GM18519 (cell line): ENCODE measurements at regions not wholly inside any gene's neighbourhood (a gene's known extent, or its start where the extent isn't known, plus 50 kb on each side); places are given as distances from the start of the nearest gene placed in this dataset.

Experiments used
- ATAC-seq: cut with Tn5 transposase; IDR thresholded peaks from one replicate; pipeline ENCODE4 v1.9.1; 2021; ENCODE audit warnings: mild to moderate bottlenecking, moderate library complexity; ENCODE audit not compliant: unreplicated experiment, low FRiP score

DNA sequence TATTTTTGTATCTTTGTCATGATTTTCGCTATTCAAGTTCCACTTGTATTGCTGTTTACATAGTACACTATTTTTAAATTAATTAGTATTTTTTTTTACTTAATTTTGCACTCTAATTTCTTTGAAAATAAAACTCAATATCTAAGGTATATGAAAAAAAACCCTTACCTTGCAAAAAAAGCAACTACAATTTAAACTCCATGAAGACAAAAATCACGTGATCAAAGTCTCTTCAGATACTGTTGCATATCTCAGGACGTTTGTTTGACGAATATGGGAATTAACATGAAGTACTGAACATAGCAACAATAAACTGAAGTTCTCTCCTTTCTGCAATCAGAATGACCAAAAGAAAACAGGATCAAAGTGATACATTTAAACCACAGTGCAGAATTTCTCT, 968.4 kb upstream of the SEL1L start:
- no peak for ATAC-seq

GRCh38 chr14:82504894-82505293, 971.2 kb upstream of the SEL1L start:
- ATAC-seq: no peak

- ATAC-seq: no peak
Observed at GRCh38 chr14:82510007-82510406, 976.4 kb upstream of the SEL1L start.

GRCh38 chr14:82511399-82511798, 977.7 kb upstream of the SEL1L start:
- no peak for ATAC-seq

GRCh38 chr14:82520765-82521164, 987.1 kb upstream of the SEL1L start:
- no peak for ATAC-seq

DNA sequence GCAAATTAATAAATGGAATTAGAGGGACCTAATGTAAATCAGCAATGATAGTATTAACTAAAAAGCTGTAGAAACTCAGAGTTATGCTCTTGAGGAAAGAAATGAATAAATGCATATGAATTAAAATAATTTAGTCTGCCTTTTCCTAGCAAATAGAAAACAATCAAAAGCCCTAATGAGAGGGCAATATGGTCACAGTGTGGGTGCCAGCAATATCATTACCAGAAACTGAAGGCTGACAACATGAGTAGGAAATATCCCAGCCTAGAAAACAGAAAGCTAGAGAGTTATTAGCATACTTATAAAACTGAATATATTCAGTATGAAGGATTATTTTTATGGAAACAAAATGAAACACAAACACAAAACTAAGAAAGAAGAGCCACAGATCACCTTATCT, 987.5 kb upstream of the SEL1L start:
- no peak for ATAC-seq

DNA sequence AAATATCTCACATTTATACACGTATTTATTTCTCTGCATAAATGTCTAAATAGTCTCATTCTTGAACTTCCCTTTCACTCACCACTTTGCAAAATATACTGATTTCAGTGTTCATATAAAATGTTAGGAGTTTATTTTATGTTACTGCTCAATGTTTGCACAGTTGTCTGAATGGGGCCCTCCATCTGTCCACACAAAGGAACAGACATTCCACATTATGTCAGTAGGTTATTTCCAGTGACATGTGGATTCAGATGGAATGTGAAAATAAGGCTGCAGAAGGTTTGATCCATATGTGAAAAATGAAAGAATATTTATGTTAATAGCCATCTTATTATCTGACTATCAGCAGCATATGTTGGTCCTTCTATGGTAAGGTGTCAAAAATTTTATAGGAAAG, 994.4 kb upstream of the SEL1L start:
- no peak for ATAC-seq

DNA sequence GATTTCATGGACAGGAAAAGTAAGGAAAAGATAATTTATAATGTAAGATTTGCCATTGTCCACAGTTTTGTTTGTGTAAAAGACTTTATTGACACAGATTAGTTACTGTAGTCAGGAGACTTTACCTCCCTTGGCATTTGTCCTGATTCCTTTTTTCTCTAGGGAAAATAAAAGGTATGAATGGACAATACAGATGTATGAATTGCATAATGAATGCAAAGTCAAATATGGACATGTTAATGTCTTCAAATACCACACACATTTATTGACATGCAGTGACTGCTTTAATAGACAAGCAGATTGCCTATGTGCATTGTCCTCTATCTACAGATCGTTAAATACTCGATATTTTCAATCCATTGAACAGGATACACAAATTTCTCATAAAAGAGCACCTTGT, 999.7 kb upstream of the SEL1L start:
- ATAC-seq: no peak

DNA sequence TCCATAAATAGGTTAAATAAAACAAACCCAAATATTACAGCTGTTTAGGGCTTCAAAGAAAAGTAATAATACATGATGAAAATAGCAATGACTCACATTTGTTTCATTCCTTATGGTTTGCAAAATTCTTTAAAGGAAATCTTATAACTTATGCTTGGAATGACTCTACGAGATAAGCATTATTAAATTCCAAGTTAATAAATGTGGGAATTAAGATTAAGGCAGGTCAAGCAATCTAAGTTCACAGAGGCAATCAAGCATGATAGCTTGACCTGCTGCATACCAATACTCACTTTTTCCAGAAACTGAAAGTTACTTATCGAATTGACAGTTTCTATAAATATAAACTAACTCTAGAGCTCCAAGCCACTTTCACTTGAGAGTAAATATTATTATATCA, 1002.9 kb upstream of the SEL1L start:
- no peak for ATAC-seq

- ATAC-seq: no peak
Observed at GRCh38 chr14:82537831-82538230, 1004.2 kb upstream of the SEL1L start.

DNA sequence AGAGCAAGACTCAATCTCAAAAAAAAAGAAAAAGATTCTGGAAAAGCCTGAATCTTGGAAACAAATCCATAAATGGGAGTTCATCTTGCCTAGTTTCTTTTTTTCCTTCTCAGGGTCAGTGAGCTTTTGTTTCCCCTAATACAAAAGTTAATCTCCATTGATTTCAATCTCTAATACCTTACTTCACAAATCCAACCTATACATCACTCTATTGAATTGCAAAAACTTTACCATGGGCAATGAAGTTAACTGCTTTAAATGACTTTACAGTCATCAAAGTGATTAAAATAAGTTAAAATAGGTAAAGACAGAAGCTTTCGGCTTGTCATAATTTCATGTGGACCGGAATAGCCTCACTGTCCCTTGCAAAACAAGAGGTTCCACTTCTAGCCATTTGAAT, 1012.7 kb upstream of the SEL1L start:
- no peak for ATAC-seq

GRCh38 chr14:82549306-82549990, 1015.8 kb upstream of the SEL1L start:
- no peak for ATAC-seq

GRCh38 chr14:82562881-82563280, 1029.2 kb upstream of the SEL1L start:
- ATAC-seq: no peak

GRCh38 chr14:82565825-82566224, 1032.2 kb upstream of the SEL1L start:
- ATAC-seq: no peak

GRCh38 chr14:82587226-82587625, 1053.6 kb upstream of the SEL1L start:
- ATAC-seq: no peak

DNA sequence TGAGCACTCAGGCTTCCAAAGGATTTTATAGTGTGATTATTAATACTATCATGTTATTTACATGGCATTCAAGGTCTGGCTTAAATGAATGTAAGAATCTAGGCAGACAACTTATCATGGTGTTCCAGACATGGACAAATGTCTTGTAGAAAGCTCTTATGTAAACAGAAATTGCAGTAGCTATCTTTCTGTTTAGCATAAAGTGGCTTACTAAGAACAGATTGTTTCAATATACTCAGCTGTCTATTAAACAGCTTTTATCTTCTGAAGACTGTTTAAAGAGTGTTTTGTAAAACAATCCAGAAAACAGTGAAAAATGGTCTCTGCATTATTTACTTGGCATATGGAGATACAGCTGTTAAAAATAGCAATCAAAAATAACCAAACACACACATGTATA, 1061.8 kb upstream of the SEL1L start:
- no peak for ATAC-seq

DNA sequence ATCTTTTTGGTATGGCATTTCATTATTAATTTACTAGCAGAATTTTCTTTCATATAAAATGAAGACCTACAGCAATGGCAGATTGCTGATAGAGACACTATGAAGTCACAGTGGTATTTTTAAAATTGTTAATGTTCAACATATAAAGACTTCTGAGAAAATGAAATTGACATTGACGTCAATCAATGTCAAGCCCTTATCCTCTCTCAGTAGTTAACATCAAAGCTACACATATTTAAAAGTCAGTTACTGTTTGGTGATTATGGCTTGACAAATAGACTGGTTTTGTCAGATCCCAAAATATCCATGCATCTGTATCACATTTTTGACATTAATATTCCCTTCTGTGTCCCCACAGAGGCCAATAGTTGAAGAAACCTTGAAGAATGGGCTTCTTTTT, 1069.1 kb upstream of the SEL1L start:
- ATAC-seq: no peak

DNA sequence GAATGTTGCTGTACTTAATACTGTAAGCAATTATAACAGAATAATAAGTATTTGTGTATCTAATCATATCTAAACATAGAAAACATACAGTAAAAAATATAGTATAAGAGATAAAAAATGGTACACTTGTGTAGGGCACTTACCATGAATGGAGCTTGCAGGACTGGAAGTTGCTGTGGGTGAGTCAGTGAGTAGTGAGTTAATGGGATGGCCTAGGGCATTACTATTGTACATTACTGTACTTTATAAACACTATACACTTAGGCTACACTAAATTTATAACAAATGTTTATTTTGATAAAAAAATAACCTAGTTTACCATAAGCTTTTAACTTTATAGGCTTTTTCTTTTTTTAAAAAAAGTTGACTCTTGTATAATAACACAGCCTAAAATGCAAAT, 1071.2 kb upstream of the SEL1L start:
- no peak for ATAC-seq

- no peak for ATAC-seq
Observed at GRCh38 chr14:82621881-82622450, 1088.3 kb upstream of the SEL1L start.

DNA sequence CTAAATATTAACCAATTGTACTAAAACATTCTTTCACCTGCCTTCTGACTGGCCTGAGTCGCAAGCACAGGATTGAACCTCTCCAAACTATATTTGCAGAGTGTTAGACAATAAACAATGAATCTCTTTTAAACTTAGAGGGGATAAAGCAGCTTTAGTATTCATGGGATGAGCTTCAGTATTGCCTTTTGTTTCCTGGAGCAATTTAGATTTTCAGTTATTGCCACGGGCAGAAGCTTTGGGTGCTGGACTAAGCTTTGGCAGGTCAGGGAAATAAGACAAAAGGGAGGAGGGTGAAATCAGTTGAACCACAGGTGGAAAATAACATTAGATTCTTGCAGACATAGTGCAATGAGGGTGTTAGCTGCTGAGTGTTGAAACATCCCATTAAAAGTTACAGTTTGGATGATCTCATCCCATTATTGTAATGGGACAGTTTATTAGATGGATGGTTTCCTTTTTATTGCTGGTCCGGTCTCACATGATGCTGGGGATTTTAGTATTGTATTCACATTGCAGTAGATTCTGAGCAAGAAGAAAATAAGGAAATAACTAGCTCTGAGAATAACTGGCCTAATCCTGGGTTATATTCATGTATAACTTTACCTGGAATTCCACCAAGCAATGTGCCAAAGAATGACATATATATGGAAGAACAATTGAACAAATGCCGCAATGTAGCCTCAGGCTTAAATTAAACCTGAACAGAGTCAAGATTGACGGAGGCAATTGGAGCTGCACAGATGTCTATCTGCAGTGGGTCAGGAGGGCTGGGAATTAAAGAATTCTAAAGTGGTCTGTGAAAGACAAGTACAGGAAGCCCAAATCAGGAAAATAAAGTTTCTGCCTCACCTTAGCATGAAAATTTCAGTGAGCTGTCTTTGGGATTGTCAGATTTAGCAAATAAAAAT, 1092.8 kb upstream of the SEL1L start:
- ATAC-seq: no peak

DNA sequence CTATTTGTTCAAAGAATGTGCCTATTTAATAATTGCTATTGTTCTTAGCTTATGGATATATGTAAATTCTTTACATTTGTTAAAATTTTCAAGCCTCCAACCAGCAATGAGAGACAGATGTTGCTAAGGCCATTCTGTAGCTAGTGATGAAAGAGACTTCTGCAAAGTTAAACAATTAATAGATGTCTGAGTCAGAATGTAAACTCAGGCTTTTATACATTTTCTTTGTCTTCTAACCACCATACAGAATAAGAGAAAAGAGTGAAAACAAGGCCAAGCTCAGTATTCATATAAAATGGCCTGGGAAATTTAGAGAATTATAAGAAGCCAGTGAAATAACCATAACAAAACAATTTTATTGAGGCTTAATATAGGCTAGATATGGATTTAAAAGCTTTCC, 1102.3 kb upstream of the SEL1L start:
- no peak for ATAC-seq

GRCh38 chr14:82636426-82636825, 1102.8 kb upstream of the SEL1L start:
- no peak for ATAC-seq
